GM12865 (cell line): ENCODE measurements at regions not wholly inside any gene's neighbourhood (a gene's known extent, or its start where the extent isn't known, plus 50 kb on each side); places are given as distances from the start of the nearest gene placed in this dataset.

Source experiments
- DNase-seq: peaks from one replicate; pipeline ENCODE4 v3.0.0; 2010; ENCODE audit warnings: low read depth
- H3K4me3 ChIP-seq: 2 replicates; pipeline ENCODE4 v1.5.1; 2011; ENCODE audit warnings: mild to moderate bottlenecking, low read depth, low read length, control low read depth
- CTCF ChIP-seq: IDR thresholded peaks from 2 replicates; pipeline ENCODE4 v1.5.1; 2011; ENCODE audit warnings: low read length, control low read depth, low read depth, inconsistent platforms; ENCODE audit not compliant: insufficient read depth; ENCODE audit errors: missing control alignments

GRCh38 chr20:7622399-7622961 is 317.8 kb downstream of the HAO1 start:
- no peak overlapping the region for H3K4me3 ChIP-seq
- no peak for TF ChIP-seq CTCF
- DNase-seq, result no peak

DNA sequence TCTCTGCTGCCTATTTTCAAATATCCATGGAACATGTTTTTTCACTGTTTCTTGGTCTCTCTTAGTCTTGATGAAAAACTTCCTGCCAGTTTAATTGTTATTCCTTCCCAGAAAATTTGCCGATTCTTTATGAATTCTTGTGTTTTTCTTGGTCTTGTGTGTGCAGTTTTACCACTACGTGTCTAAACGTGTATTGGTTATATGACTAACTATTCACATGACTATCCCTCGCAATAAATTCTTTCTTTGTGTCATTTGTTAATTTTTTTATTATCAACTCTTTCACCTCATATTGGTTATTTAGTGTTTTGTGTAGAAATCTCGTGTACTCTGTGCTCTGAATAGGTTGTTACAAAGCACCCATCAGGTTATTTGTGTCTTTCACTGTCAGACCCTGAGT is 315.4 kb downstream of the HAO1 start:
- no peak for DNase-seq
- TF ChIP-seq CTCF, result no peak
- H3K4me3 ChIP-seq, result no peak overlapping the region

GRCh38 chr20:7627734-7628663 is 312.3 kb downstream of the HAO1 start:
- H3K4me3 ChIP-seq, result no peak overlapping the region
- no peak for TF ChIP-seq CTCF
- no peak for DNase-seq

GRCh38 chr20:7629880-7630279 is 310.4 kb downstream of the HAO1 start:
- no peak for DNase-seq
- no peak overlapping the region for H3K4me3 ChIP-seq
- no peak for TF ChIP-seq CTCF

- TF ChIP-seq CTCF, result no peak
- DNase-seq, result no peak
- H3K4me3 ChIP-seq, result no peak overlapping the region
Observed at GRCh38 chr20:7637184-7637583, 303.1 kb downstream of the HAO1 start.

GRCh38 chr20:7650086-7650879 is 290.0 kb downstream of the HAO1 start:
- no peak for DNase-seq
- no peak overlapping the region for H3K4me3 ChIP-seq
- TF ChIP-seq CTCF, result no peak
